Osteocyte (in vitro differentiated cells): ENCODE measurements at regions not wholly inside any gene's neighbourhood (a gene's known extent, or its start where the extent isn't known, plus 50 kb on each side); places are given as distances from the start of the nearest gene placed in this dataset.
"Not testable (repeated sequence)": the region's sequence is repeated elsewhere in the genome, so short reads cannot be mapped to it uniquely, and the experiment has no call there.

Source experiments
- DNase-seq: peaks from one replicate; pipeline ENCODE4 v3.0.0; 2021; ENCODE audit warnings: mixed read lengths; ENCODE audit not compliant: unreplicated experiment; ENCODE audit errors: extremely low spot score
- H3K27ac Mint-ChIP-seq: one replicate; pipeline ENCODE4 v1.8.0; 2021; ENCODE audit warnings: mild to moderate bottlenecking, mixed read lengths; ENCODE audit not compliant: unreplicated experiment
- H3K27me3 Mint-ChIP-seq: one replicate; pipeline ENCODE4 v1.8.0; 2021; ENCODE audit warnings: mixed read lengths; ENCODE audit not compliant: unreplicated experiment
- H3K36me3 Mint-ChIP-seq: one replicate; pipeline ENCODE4 v1.8.0; 2021; ENCODE audit warnings: mixed read lengths; ENCODE audit not compliant: unreplicated experiment
- H3K4me1 Mint-ChIP-seq: one replicate; pipeline ENCODE4 v1.8.0; 2021; ENCODE audit warnings: mixed read lengths; ENCODE audit not compliant: unreplicated experiment
- H3K4me3 Mint-ChIP-seq: one replicate; pipeline ENCODE4 v1.8.0; 2021; ENCODE audit warnings: mild to moderate bottlenecking, moderate library complexity, mixed read lengths; ENCODE audit not compliant: unreplicated experiment
- H3K9me3 Mint-ChIP-seq: one replicate; pipeline ENCODE4 v1.8.0; 2021; ENCODE audit warnings: mixed read lengths; ENCODE audit not compliant: unreplicated experiment
- TF ChIP-seq, protein P1 (sequence below): fragments of 200-600 bp; sonication (generic); IDR thresholded peaks from 2 replicates; pipeline ENCODE4 v1.5.0; 2021; ENCODE audit warnings: antibody characterized with exemption, mild to moderate bottlenecking, moderate library complexity

DNA sequence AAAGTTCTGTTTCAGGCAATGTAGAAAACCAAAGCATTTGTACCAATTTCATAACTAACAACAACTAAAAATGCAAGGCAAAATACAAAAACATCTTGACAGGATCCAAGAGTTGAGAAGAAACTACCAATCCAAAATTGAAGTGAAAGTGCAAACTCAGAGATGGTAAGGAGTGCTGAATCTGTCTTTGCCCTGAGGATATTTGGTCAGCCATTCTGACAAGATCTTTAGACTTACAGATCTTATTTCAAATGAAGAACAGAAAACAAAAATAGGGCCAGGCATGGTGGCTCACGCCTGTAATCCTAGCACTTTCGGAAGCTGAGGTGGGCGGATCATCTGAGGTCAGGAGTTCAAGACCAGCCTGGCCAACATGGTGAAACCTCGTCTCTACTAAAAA, 412.8 kb downstream of the ZFHX3 start:
- Mint-ChIP-seq H3K27ac (peak overlapping the region; percentile 10), H3K36me3 (peaks cover 20% of the 10 kb centered on the region), H3K9me3 (peaks cover 30% of the 10 kb centered on the region), H3K4me1 (peaks cover 7% of the 10 kb centered on the region), H3K27me3 (no peaks in the 10 kb centered on the region), H3K4me3 (no peak overlapping the region)
- TF ChIP-seq, protein P1, sequence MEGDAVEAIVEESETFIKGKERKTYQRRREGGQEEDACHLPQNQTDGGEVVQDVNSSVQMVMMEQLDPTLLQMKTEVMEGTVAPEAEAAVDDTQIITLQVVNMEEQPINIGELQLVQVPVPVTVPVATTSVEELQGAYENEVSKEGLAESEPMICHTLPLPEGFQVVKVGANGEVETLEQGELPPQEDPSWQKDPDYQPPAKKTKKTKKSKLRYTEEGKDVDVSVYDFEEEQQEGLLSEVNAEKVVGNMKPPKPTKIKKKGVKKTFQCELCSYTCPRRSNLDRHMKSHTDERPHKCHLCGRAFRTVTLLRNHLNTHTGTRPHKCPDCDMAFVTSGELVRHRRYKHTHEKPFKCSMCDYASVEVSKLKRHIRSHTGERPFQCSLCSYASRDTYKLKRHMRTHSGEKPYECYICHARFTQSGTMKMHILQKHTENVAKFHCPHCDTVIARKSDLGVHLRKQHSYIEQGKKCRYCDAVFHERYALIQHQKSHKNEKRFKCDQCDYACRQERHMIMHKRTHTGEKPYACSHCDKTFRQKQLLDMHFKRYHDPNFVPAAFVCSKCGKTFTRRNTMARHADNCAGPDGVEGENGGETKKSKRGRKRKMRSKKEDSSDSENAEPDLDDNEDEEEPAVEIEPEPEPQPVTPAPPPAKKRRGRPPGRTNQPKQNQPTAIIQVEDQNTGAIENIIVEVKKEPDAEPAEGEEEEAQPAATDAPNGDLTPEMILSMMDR = no peak
- DNase-seq = no peak

DNA sequence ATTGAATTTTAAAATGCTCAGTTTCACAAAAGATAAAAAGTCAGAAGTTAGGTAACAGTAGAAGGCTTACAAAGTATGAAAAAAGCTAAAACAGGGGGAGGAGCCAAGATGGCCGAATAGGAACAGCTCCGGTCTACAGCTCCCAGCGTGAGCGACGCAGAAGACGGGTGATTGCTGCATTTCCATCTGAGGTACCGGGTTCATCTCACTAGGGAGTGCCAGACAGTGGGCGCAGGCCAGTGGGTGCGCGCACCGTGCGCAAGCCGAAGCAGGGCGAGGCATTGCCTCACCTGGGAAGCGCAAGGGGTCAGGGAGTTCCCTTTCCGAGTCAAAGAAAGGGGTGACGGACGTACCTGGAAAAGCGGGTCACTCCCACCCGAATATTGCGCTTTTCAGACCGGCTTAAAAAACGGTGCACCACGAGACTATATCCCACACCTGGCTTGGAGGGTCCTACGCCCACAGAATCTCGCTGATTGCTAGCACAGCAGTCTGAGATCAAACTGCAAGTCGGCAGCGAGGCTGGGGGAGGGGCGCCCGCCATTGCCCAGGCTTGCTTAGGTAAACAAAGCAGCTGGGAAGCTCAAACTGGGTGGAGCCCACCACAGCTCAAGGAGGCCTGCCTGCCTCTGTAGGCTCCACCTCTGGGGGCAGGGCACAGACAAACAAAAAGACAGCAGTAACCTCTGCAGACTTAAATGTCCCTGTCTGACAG, 420.6 kb downstream of the ZFHX3 start:
- peak overlapping the region; percentile 77 for H3K4me3 Mint-ChIP-seq
- peak overlapping the region; percentile 75 for H3K27ac Mint-ChIP-seq
- not testable (repeated sequence) for DNase-seq, H3K9me3 Mint-ChIP-seq, H3K4me1 Mint-ChIP-seq, H3K27me3 Mint-ChIP-seq, H3K36me3 Mint-ChIP-seq

DNA sequence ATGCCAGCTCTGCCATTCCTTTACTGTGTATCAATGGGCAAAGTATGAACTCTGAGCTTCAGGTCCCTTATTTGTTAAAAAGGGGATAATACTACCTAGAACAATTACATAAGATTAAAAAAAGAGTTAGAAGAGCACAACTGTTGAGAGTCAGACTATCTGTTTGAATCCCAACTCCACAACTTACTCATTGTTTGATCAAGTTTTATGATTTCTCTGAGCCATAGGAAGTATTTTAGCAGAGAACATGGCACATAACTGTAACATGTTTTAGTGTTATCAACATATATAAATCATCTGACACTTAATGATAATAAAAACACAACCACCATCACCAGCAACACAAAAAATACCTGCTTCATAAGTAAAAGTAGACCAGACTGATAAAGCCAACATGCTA, 421.3 kb downstream of the ZFHX3 start:
- no peak for DNase-seq
- H3K27me3 Mint-ChIP-seq = no peaks in the 10 kb centered on the region
- H3K27ac Mint-ChIP-seq = peak overlapping the region; percentile 75
- peaks cover 2% of the 10 kb centered on the region for H3K36me3 Mint-ChIP-seq
- H3K9me3 Mint-ChIP-seq = peaks cover 9% of the 10 kb centered on the region
- TF ChIP-seq, protein P1 = no peak
- peak overlapping the region; percentile 77 for H3K4me3 Mint-ChIP-seq
- H3K4me1 Mint-ChIP-seq = peaks cover 9% of the 10 kb centered on the region

DNA sequence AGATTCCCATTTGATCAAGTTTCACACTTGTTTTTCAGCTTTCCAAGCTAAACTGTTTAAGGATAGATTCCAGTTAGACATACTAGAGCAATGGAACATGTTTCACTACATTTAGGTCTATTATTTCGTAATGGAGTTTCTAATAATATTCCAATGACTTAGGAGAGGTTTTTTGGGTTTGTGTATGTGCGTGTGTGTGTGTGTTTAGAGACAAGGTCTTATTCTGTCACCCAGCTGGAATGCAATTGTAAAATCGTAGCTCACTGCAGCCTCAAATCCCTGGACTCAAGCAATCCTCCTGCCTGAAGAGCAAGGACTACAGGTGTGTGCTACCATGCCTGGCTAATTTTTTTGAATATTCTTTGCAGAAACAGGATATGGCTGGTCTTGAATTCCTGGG, 426.3 kb downstream of the ZFHX3 start:
- peaks cover 4% of the 10 kb centered on the region for H3K4me1 Mint-ChIP-seq
- H3K36me3 Mint-ChIP-seq = peaks cover 2% of the 10 kb centered on the region
- no peaks in the 10 kb centered on the region for H3K27me3 Mint-ChIP-seq
- no peak overlapping the region for H3K27ac Mint-ChIP-seq
- H3K4me3 Mint-ChIP-seq = no peak overlapping the region
- TF ChIP-seq, protein P1 = no peak
- H3K9me3 Mint-ChIP-seq = peaks cover 6% of the 10 kb centered on the region
- no peak for DNase-seq

DNA sequence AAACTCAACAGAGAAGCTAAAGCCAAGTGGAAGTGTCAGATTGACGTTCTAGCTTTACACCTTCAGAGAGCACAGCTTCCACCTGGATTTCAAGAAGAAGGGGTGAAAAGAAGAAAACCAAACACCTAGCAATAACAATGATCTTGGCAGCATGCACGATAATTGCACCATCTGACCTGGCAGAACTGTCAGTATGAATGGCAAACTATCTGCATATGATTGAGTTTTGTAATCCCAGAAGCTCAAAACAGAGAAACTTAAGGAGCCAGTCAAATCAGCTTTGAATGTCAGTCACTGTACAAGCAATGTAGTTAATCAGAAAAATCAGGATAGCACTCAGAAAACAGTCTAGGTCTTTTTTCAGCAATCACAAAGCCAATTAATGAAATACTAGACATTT, 427.1 kb downstream of the ZFHX3 start:
- DNase-seq = no peak
- Mint-ChIP-seq H3K9me3 (no peaks in the 10 kb centered on the region), H3K36me3 (peaks cover 2% of the 10 kb centered on the region), H3K27me3 (no peaks in the 10 kb centered on the region), H3K4me1 (no peaks in the 10 kb centered on the region), H3K27ac (no peak overlapping the region), H3K4me3 (no peak overlapping the region)
- TF ChIP-seq, protein P1 = no peak
